ENCODE measurements at regions not wholly inside any gene's neighbourhood (a gene's known extent, or its start where the extent isn't known, plus 50 kb on each side); places are given as distances from the start of the nearest gene placed in this dataset.

DNA sequence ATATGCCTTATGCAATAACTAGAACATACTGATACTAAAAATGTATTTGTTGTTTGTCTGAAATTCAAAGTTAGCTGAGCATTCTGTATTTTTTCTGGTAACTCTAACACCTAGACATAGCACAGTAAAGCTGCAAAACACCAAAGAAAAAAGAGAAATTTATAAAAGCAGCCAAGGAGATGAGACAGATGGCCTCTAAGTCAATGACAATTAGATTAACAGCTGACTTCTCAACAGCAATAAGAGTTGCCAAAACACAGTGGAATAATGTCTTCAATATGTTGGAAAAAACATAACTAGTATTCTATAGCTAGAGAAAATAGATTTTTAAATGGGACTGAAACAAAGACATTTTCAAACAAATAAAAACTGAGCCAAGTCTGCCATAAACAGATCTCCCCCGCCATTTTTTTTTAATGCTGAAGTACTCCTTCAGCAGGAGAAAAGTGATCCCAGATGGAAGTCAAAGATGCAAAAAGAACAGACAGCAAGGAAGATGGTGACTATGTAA lies 81.3 kb downstream of the SYF2 start:
- DNase-seq (ENCODE audit: extremely low spot score, unreplicated experiment) = peak; percentile 7
- Mint-ChIP-seq H3K27me3 (ENCODE audit: unreplicated experiment) (peaks cover 79% of the 10 kb centered on the region), H3K9me3 (ENCODE audit: unreplicated experiment) (peaks cover 23% of the 10 kb centered on the region), H3K27ac (ENCODE audit: unreplicated experiment) (no peak overlapping the region), H3K4me1 (ENCODE audit: unreplicated experiment) (no peaks in the 10 kb centered on the region), H3K4me3 (ENCODE audit: unreplicated experiment) (no peak overlapping the region), H3K36me3 (ENCODE audit: unreplicated experiment) (no peaks in the 10 kb centered on the region)
- TF ChIP-seq, protein P1, sequence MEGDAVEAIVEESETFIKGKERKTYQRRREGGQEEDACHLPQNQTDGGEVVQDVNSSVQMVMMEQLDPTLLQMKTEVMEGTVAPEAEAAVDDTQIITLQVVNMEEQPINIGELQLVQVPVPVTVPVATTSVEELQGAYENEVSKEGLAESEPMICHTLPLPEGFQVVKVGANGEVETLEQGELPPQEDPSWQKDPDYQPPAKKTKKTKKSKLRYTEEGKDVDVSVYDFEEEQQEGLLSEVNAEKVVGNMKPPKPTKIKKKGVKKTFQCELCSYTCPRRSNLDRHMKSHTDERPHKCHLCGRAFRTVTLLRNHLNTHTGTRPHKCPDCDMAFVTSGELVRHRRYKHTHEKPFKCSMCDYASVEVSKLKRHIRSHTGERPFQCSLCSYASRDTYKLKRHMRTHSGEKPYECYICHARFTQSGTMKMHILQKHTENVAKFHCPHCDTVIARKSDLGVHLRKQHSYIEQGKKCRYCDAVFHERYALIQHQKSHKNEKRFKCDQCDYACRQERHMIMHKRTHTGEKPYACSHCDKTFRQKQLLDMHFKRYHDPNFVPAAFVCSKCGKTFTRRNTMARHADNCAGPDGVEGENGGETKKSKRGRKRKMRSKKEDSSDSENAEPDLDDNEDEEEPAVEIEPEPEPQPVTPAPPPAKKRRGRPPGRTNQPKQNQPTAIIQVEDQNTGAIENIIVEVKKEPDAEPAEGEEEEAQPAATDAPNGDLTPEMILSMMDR (IDR thresholded peaks at IDR 0.05) = no peak

DNA sequence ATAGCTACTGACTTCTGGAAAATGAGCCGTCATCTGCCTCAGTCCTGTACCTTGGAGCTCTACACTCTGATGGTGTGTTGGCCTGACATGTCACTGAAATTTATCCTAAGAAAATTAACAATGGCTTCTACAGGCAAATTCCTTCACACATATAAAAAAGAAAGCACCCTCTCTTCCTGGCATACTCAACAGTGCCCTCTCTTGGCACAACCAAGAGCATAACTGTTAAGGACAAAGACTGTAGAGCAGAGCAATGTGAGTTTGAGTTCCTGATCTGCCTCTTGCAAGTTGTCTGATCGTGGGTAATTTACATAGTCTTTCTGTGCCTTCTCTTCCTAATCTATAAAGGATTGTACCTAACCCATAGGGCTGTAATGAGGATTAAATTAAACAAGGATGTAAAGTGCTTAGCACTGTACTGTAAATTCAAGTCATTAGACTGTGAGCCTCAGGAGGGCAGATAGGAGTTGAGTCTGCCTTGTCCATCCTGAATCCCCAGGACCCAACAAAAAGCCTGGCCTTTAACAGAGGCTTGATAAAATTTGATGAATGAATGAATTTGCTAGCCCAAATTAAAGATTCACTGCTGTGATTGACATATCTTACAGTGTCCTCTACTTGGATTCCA lies 83.5 kb downstream of the SYF2 start:
- H3K27me3 Mint-ChIP-seq (ENCODE audit: unreplicated experiment) = peaks cover 67% of the 10 kb centered on the region
- H3K9me3 Mint-ChIP-seq (ENCODE audit: unreplicated experiment) = peaks cover 7% of the 10 kb centered on the region
- no peaks in the 10 kb centered on the region for H3K4me1 Mint-ChIP-seq (ENCODE audit: unreplicated experiment)
- TF ChIP-seq, protein P1 (IDR thresholded peaks at IDR 0.05) = peak; percentile 31
- no peak for DNase-seq (ENCODE audit: extremely low spot score, unreplicated experiment)
- no peaks in the 10 kb centered on the region for H3K36me3 Mint-ChIP-seq (ENCODE audit: unreplicated experiment)
- H3K4me3 Mint-ChIP-seq (ENCODE audit: unreplicated experiment) = no peak overlapping the region
- H3K27ac Mint-ChIP-seq (ENCODE audit: unreplicated experiment) = no peak overlapping the region

DNA sequence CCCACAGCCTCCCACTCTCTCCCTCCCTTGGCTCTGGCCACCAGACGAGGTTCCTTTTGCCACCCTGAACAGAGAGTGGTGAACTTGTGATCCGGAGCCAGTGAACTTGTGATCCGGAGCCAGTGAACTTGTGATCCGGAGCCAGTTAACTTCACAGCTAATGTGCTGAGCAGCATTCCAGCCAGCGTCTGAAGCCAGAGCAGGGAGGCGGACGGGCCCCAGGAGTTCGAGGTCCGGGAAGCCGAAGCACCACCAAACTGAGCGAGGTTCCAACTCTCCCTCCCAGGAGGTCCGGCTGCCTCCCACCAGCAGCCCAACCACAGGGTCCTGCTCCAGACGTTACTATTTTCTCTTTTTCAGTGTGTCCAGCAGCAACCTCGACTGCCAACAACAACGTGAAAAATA lies 85.8 kb downstream of the SYF2 start:
- no peaks in the 10 kb centered on the region for H3K36me3 Mint-ChIP-seq (ENCODE audit: unreplicated experiment)
- TF ChIP-seq, protein P1 (IDR thresholded peaks at IDR 0.05) = no peak
- no peaks in the 10 kb centered on the region for H3K4me1 Mint-ChIP-seq (ENCODE audit: unreplicated experiment)
- no peak overlapping the region for H3K4me3 Mint-ChIP-seq (ENCODE audit: unreplicated experiment)
- H3K27ac Mint-ChIP-seq (ENCODE audit: unreplicated experiment) = no peak overlapping the region
- peak; percentile 51 for DNase-seq (ENCODE audit: extremely low spot score, unreplicated experiment)
- peaks cover 63% of the 10 kb centered on the region for H3K27me3 Mint-ChIP-seq (ENCODE audit: unreplicated experiment)
- peaks cover 5% of the 10 kb centered on the region for H3K9me3 Mint-ChIP-seq (ENCODE audit: unreplicated experiment)

DNA sequence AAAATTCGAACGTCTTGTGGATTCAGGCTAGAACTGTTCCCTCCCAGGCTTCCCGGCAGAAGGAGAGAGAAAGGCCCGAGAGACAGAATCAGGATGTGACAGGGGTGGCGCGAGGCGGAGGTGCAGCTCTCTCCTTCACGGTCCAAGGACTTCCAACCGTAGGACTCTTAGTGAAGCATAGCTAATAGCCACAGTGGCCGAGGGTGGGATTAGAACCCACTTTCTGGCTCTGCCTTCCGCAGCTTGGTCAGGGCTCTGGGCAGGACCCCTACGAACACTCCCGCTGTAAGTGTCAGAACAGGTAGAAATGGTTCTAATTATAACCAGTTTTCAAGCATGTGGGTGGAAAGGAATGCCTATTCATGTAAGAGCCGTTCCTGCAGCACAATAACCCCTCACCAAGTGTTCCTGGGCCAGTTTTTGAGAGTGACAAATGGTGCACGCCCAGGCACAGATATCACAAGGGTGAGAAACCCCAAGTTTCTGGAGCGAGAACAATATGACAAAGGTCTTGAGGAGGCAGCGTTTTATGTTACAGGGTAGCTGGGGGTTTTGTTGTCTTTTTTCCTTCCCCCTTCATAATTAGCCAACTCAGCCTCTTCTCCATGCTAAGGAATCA lies 86.4 kb downstream of the SYF2 start:
- no peak overlapping the region for H3K4me3 Mint-ChIP-seq (ENCODE audit: unreplicated experiment)
- H3K27ac Mint-ChIP-seq (ENCODE audit: unreplicated experiment) = no peak overlapping the region
- no peaks in the 10 kb centered on the region for H3K36me3 Mint-ChIP-seq (ENCODE audit: unreplicated experiment)
- DNase-seq (ENCODE audit: extremely low spot score, unreplicated experiment) = peak; percentile 51
- H3K27me3 Mint-ChIP-seq (ENCODE audit: unreplicated experiment) = peaks cover 58% of the 10 kb centered on the region
- TF ChIP-seq, protein P1 (IDR thresholded peaks at IDR 0.05) = no peak
- no peaks in the 10 kb centered on the region for H3K4me1 Mint-ChIP-seq (ENCODE audit: unreplicated experiment)
- H3K9me3 Mint-ChIP-seq (ENCODE audit: unreplicated experiment) = peaks cover 5% of the 10 kb centered on the region

DNA sequence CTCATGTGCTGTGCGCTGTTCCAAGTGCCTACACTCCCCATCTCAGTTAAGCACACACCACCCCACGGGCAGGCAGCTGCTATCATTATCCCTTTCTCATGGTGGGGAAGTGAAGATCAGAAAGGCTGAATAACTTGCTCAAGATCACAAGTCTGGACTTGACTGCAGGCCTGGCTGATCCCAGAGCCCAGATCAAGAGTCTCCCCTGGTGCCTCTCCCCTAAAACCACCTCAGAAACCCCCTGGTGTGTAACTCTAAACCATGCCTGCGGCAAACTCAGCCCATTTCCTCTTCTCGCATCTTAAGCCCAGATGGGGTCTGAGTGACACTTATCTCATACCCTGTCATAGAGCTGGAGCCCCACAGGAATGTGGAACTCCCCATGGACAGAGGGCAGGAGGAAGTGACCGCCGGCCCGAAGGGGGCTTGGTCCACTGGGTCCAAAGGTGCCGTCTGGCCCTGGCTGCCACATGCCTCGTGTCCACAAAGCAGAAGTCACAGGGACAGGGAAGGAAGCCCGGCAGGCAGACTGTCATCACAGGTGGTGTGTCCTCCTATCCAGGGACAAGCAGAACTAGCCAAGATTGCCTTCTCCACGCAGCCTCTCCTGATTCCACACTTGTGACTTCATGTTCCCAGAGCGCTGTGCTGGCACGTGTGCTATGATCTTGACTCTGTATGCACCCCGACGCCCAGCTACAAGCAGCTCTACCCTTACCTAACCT lies 92.1 kb downstream of the SYF2 start:
- Mint-ChIP-seq H3K27me3 (ENCODE audit: unreplicated experiment) (peaks cover 53% of the 10 kb centered on the region), H3K27ac (ENCODE audit: unreplicated experiment) (no peak overlapping the region), H3K4me1 (ENCODE audit: unreplicated experiment) (peaks cover 12% of the 10 kb centered on the region), H3K4me3 (ENCODE audit: unreplicated experiment) (no peak overlapping the region), H3K9me3 (ENCODE audit: unreplicated experiment) (no peaks in the 10 kb centered on the region), H3K36me3 (ENCODE audit: unreplicated experiment) (no peaks in the 10 kb centered on the region)
- TF ChIP-seq, protein P1 (IDR thresholded peaks at IDR 0.05) = no peak
- peak; percentile 73 for DNase-seq (ENCODE audit: extremely low spot score, unreplicated experiment)

Data from osteocyte (in vitro differentiated cells).